DND-41 (cell line): ENCODE measurements at regions not wholly inside any gene's neighbourhood (a gene's known extent, or its start where the extent isn't known, plus 50 kb on each side); places are given as distances from the start of the nearest gene placed in this dataset.

ENCODE experiments used
- ATAC-seq: fragments of 200-7000 bp; cut with Tn5 transposase; 3 replicates; pipeline ENCODE4 v1.9.1; 2021; ENCODE audit warnings: low read depth; ENCODE audit not compliant: insufficient read depth
- DNase-seq: peaks from one replicate; pipeline ENCODE4 v3.0.0-alpha.2; 2020
- H2AFZ ChIP-seq: 2 replicates; pipeline ENCODE4 v1.6.0; 2012; ENCODE audit warnings: low read depth, low read length
- H3K27ac ChIP-seq: 2 replicates; pipeline ENCODE4 v1.5.1; 2012; ENCODE audit warnings: low read length, inconsistent platforms
- H3K27me3 ChIP-seq: fragments of 200-600 bp; sonication (generic); 2 replicates; pipeline ENCODE4 v1.6.0; 2012; ENCODE audit warnings: low read length, mild to moderate bottlenecking, inconsistent platforms; ENCODE audit not compliant: insufficient read depth, poor library complexity
- H3K36me3 ChIP-seq: 2 replicates; pipeline ENCODE4 v1.5.1; 2012; ENCODE audit warnings: low read length, inconsistent platforms; ENCODE audit not compliant: insufficient read depth
- H3K4me1 ChIP-seq: 2 replicates; pipeline ENCODE4 v1.5.1; 2012; ENCODE audit warnings: mild to moderate bottlenecking, low read length; ENCODE audit not compliant: insufficient read depth
- H3K4me2 ChIP-seq: 2 replicates; pipeline ENCODE4 v1.6.0; 2012; ENCODE audit warnings: mild to moderate bottlenecking, moderate library complexity, low read length, inconsistent platforms; ENCODE audit not compliant: insufficient read depth
- H3K4me3 ChIP-seq, 2 experiments: fragments of 200-600 bp in 1 of 2; shearing (Covaris generic) in 1 of 2; 2 replicates each; pipeline ENCODE4 v1.5.1; 2012 to 2016; ENCODE audit warnings: inconsistent platforms in 2 of 2, low read length in 2 of 2, mild to moderate bottlenecking in 2 of 2, low read depth in 1 of 2, moderate library complexity in 1 of 2
- H3K79me2 ChIP-seq: 2 replicates; pipeline ENCODE4 v1.6.0; 2012; ENCODE audit warnings: low read length, inconsistent platforms; ENCODE audit not compliant: insufficient read depth
- H3K9ac ChIP-seq: 2 replicates; pipeline ENCODE4 v1.6.0; 2012; ENCODE audit warnings: low read depth, mild to moderate bottlenecking, inconsistent platforms, low read length, moderate library complexity
- H3K9me3 ChIP-seq: 2 replicates; pipeline ENCODE4 v1.5.1; 2012; ENCODE audit warnings: low read length, moderate library complexity, mild to moderate bottlenecking, inconsistent platforms; ENCODE audit not compliant: insufficient read depth, severe bottlenecking
- H4K20me1 ChIP-seq: 2 replicates; pipeline ENCODE4 v1.6.0; 2012; ENCODE audit warnings: low read length; ENCODE audit not compliant: insufficient read depth
- EZH2 ChIP-seq: IDR thresholded peaks from 3 replicates; pipeline ENCODE4 v1.6.1; 2012; ENCODE audit warnings: borderline replicate concordance, low read depth, mild to moderate bottlenecking, moderate library complexity, low read length, inconsistent platforms; ENCODE audit not compliant: severe bottlenecking
- TF ChIP-seq, protein P1 (sequence below): IDR thresholded peaks from 2 replicates; pipeline ENCODE4 v1.5.1; 2012; ENCODE audit warnings: borderline replicate concordance, low read length, moderate library complexity, mild to moderate bottlenecking; ENCODE audit not compliant: poor library complexity, severe bottlenecking; ENCODE audit errors: extremely low read depth

DNA sequence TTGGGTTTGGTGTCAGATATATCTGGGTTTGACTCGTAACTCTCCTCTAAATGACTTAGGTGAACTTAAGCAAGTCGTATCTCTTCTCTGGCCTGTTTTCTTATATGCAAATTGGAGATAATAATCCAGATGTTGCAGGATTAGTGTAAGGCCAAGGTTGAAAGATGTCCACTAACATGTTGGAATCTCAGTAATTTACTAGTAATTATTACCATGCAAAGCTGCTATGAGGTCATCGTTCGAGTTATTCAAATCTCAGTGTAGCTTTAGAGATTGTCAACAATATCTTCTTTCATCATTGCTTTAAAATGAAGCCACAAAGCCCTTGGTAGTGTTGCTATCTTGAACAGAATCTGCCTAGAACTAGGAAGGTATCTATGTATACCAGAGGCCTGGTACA is 437.7 kb upstream of the KLF4 start:
- H3K4me1 ChIP-seq: no peaks in the 10 kb centered on the region

DNA sequence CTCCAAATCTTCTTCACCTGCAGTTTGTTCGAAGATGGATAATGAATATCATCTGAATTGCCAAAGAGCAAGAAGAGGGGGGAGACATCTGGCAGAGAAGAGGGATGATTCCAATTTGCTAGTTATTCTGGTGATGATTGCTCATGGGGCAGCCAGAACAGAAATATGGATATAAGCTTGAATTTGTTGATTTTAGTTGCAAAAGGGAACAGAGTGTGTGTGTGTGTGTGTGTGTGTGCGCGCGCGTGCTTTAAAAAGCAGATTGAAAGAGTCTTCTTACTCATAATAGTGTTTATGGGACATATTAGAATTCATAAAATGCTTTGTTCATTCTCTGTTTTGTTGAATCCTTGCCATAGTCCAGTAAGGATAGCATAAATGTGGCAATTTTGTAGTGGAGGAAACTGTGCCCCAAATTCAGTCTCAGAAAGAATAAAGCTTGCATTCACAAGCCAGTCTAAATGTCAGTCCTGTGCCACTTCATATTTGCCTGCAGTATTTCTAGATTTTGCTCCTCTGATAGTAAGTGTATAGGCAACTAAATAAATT is 436.3 kb upstream of the KLF4 start:
- Histone ChIP-seq H3K9me3 (no peaks in the 10 kb centered on the region), H3K27me3 (no peaks in the 10 kb centered on the region), H3K4me1 (no peaks in the 10 kb centered on the region), H3K79me2 (no peaks in the 10 kb centered on the region), H3K36me3 (no peaks in the 10 kb centered on the region), H3K9ac (no peak overlapping the region), H3K27ac (no peak overlapping the region), H4K20me1 (no peaks in the 10 kb centered on the region), H3K4me2 (no peak overlapping the region), H3K4me3 (no peak overlapping the region), H2AFZ (no peak overlapping the region)
- TF ChIP-seq, protein P1, sequence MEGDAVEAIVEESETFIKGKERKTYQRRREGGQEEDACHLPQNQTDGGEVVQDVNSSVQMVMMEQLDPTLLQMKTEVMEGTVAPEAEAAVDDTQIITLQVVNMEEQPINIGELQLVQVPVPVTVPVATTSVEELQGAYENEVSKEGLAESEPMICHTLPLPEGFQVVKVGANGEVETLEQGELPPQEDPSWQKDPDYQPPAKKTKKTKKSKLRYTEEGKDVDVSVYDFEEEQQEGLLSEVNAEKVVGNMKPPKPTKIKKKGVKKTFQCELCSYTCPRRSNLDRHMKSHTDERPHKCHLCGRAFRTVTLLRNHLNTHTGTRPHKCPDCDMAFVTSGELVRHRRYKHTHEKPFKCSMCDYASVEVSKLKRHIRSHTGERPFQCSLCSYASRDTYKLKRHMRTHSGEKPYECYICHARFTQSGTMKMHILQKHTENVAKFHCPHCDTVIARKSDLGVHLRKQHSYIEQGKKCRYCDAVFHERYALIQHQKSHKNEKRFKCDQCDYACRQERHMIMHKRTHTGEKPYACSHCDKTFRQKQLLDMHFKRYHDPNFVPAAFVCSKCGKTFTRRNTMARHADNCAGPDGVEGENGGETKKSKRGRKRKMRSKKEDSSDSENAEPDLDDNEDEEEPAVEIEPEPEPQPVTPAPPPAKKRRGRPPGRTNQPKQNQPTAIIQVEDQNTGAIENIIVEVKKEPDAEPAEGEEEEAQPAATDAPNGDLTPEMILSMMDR: no peak
- no peak for TF ChIP-seq EZH2
- no peak for ATAC-seq
- no peak for DNase-seq

More for the DNA sequence above, 437.7 kb upstream of the KLF4 start:
- Histone ChIP-seq H3K4me3 (no peak overlapping the region), H3K9me3 (no peaks in the 10 kb centered on the region), H2AFZ (no peak overlapping the region), H3K27ac (no peak overlapping the region), H3K4me2 (no peak overlapping the region), H3K9ac (no peak overlapping the region), H3K36me3 (no peaks in the 10 kb centered on the region), H4K20me1 (no peaks in the 10 kb centered on the region), H3K79me2 (no peaks in the 10 kb centered on the region), H3K27me3 (no peaks in the 10 kb centered on the region)
- DNase-seq: no peak
- TF ChIP-seq EZH2: no peak
- TF ChIP-seq, protein P1: no peak
- no peak for ATAC-seq

DNA sequence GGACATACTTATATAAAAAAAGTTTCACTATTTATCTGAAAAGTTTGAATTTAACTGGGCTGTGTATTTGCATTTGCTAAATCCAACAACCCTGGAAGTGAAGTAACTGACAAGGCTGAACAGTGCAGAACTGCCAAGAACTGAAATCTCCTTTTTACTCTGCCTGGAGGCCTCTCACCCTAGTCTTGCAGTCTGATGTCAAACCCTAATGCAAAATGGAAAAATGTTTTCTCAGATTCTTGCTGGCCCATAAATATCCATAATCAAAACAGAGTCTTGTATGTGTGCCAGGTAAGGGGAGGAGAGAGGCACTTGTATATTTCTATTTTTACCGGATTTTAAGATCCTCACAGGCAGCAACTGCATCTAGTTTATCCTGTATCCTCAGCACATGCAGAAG is 432.7 kb upstream of the KLF4 start:
- no peaks in the 10 kb centered on the region for H3K4me1 ChIP-seq
- H3K9ac ChIP-seq: no peak overlapping the region
- H3K4me2 ChIP-seq: no peak overlapping the region
- H3K4me3 ChIP-seq: no peak overlapping the region
- ATAC-seq (no peak), DNase-seq (no peak)
- TF ChIP-seq, protein P1: no peak
- no peak for TF ChIP-seq EZH2
- no peak overlapping the region for H3K27ac ChIP-seq
- no peak overlapping the region for H2AFZ ChIP-seq
- H3K79me2 ChIP-seq: no peaks in the 10 kb centered on the region
- H3K36me3 ChIP-seq: no peaks in the 10 kb centered on the region
- no peaks in the 10 kb centered on the region for H3K9me3 ChIP-seq
- no peaks in the 10 kb centered on the region for H4K20me1 ChIP-seq
- no peaks in the 10 kb centered on the region for H3K27me3 ChIP-seq

DNA sequence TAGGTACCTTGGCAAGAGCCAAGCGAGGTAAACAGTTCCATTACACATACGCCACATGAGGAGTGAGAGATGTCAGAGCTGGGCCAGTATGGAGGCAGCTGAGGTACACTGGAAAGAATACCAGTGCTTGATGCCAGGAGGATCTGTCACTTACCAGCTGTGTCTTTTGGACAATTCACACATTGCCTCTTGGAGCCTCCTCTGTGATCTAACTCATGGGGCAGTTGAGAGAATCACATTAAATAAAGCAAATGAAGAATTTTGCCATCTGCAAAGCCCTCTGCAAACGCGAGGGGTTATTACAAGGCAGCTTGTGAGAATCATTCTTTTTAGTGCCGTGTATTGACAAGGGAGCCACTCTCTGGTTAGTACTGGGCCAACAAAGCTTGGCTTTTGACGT is 429.7 kb upstream of the KLF4 start:
- no peaks in the 10 kb centered on the region for H3K79me2 ChIP-seq
- H3K4me1 ChIP-seq: no peaks in the 10 kb centered on the region
- ATAC-seq: no peak
- H4K20me1 ChIP-seq: no peaks in the 10 kb centered on the region
- H3K4me3 ChIP-seq: no peak overlapping the region
- H3K27ac ChIP-seq: no peak overlapping the region
- no peak for TF ChIP-seq EZH2
- TF ChIP-seq, protein P1: no peak
- DNase-seq: no peak
- H3K36me3 ChIP-seq: no peaks in the 10 kb centered on the region
- H3K9me3 ChIP-seq: no peaks in the 10 kb centered on the region
- no peaks in the 10 kb centered on the region for H3K27me3 ChIP-seq
- H3K9ac ChIP-seq: no peak overlapping the region
- H3K4me2 ChIP-seq: no peak overlapping the region
- no peak overlapping the region for H2AFZ ChIP-seq
